COR-L47 (cell line): ENCODE measurements at regions not wholly inside any gene's neighbourhood (a gene's known extent, or its start where the extent isn't known, plus 50 kb on each side); places are given as distances from the start of the nearest gene placed in this dataset.

Experiments
- DNase-seq: peaks from one replicate; lab custom pipeline; 2025; lab: John Stamatoyannopoulos, UW

- DNase-seq: no peak
Measured at GRCh38 chr3:14273901-14274611, 95.4 kb downstream of the LSM3 start.

- no peak for DNase-seq
Measured at GRCh38 chr3:14274612-14274936, 96.0 kb downstream of the LSM3 start.

- DNase-seq: no peak
Measured at GRCh38 chr3:14274999-14275961, 96.7 kb downstream of the LSM3 start.

- no peak for DNase-seq
Measured at GRCh38 chr3:14275962-14276909, 97.6 kb downstream of the LSM3 start.

- no peak for DNase-seq
Measured at GRCh38 chr3:14277557-14277956, 98.9 kb downstream of the LSM3 start.

- no peak for DNase-seq
Measured at GRCh38 chr3:14278265-14278798, 99.7 kb downstream of the LSM3 start.

- DNase-seq: no peak
Measured at GRCh38 chr3:14278799-14279625, 100.4 kb downstream of the LSM3 start.

GRCh38 chr3:14279626-14280061, 101.0 kb downstream of the LSM3 start:
- no peak for DNase-seq

- no peak for DNase-seq
Measured at GRCh38 chr3:14280326-14280725, 101.7 kb downstream of the LSM3 start.

- no peak for DNase-seq
Measured at GRCh38 chr3:14281053-14281452, 102.4 kb downstream of the LSM3 start.

GRCh38 chr3:14282001-14282705, 103.5 kb downstream of the LSM3 start:
- no peak for DNase-seq

GRCh38 chr3:14282706-14283075, 104.1 kb downstream of the LSM3 start:
- DNase-seq: no peak

- no peak for DNase-seq
Measured at GRCh38 chr3:14283092-14283812, 104.6 kb downstream of the LSM3 start.

- no peak for DNase-seq
Measured at GRCh38 chr3:14283813-14284438, 105.3 kb downstream of the LSM3 start.

GRCh38 chr3:14284694-14285547, 106.3 kb downstream of the LSM3 start:
- no peak for DNase-seq

- no peak for DNase-seq
Measured at GRCh38 chr3:14285548-14285925, 106.9 kb downstream of the LSM3 start.

- DNase-seq: peak; percentile 79
Measured at GRCh38 chr3:14286887-14287500, 108.4 kb downstream of the LSM3 start.
